SKM-1 (cell line): ENCODE measurements at regions not wholly inside any gene's neighbourhood (a gene's known extent, or its start where the extent isn't known, plus 50 kb on each side); places are given as distances from the start of the nearest gene placed in this dataset.
"Not testable (repeated sequence)": the region's sequence is repeated elsewhere in the genome, so short reads cannot be mapped to it uniquely, and the experiment has no call there.

Experiments
- DNase-seq: peaks from one replicate; lab custom pipeline; 2025; ENCODE audit not compliant: unreplicated experiment; lab: John Stamatoyannopoulos, UW

DNA sequence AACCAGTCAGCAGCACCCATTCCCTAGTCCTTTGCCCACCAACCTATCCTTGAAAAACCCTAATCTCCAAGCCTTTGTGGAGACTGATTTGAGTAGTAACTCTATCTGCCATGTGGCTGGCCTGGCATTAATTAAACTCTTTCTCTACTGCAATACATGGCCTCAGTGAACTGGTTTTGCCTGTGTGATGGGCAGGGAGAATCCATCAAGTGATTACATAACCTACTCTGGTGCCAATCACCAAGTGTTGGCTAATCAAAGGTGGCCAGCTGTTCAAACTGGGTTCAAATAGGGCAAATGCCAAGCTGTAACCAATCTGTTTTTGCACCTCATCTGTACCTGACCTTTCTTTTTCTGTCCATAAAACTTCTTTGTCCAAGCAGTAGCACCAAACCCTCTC, 139.8 kb upstream of the XPO1 start:
- no peak for DNase-seq

- DNase-seq, result no peak
These were observed 139.2 kb upstream of the XPO1 start for GRCh38 chr2:61677306-61677705.

DNA sequence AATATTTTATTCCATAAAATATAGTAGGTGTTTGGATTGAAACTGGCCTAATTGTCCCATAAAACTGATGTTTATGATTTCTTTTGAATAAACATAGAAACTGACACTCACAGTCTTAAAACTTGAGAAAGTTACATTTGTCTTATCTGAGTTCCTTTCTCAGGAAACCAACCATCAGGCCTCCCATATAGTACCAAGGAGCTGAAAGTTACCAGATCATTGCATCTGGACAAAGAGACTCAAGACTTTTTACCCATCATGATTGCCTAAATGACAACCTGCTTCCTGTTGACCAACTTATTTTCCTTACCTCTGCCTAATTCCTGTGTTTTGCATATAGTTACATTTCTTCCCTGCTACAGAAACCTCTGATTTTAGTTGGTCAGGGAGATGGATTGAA, 137.0 kb upstream of the XPO1 start:
- DNase-seq, result no peak

DNA sequence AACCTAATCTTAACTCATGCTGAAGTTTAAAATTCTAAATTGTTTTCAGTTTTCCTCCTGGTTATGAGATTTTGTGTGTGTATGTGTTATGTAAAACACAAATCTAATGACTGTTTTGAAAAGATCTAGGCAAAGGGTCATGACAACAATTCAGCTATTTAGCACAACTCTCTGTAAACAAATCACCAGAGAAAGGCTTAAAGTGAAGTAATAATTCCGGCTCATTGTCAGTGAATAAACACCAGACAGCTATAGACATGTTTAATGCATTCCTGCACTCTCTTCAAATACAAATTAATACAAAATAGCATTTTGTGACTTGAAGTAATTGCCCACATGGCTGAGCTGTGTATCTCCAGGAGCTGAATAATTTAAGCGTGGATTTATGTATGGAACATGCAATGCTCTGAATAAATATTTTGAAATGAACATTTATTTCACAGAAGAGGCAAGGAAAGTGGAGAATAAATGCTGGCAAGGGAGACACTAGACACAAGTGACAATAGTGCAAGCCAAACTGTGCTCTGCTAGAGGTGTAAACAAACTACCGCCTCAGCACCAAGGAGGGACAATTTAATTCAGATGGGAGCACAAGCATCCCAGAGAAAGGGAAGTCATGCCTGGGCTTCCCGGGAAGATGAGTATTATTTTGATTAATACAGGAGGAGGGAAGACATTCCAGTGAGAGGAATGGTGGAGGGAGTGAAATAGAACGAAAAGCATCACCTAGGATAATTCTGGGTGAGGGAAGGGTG, 133.6 kb upstream of the XPO1 start:
- no peak for DNase-seq

DNA sequence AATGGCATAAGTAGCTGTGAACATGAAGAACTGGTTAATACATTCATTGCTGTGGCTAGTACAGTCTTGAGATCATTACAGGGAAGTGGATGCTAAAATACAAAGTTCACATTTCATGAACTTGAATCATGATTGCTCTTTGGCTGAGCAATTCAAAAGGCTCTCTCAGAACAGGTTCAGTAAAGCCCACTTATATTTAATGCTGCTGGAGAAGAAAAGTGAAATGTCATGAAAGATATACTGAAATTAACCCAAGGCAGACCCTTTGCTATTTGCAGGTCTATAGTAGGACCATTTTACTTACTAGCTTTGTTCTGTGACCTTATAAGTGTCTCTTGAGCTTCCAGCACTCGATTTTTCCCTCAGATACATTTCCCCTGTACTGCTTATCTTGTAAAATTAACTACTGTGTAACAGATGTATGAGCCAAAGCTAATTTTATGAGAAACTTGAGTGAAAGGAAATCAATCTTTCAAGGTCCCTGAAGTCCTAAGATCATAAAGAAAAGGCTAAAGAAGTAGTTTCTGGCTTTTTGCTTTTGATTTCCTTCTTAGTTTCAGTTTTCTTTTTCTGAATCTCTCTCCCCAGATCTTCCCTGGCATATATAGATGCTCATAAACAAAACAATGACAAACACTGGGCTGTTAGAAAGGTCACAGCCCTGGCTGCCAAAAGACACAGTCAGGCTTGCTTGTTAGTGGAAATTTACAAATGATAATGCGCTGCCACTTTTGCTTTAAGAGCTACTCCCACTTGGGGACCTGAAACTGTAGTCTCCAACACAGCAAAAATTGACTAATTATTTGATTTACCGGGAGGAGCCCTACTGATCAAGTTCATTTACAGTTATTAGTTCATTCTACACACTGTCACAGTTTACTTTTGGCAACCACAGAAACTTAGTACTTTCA, 132.7 kb upstream of the XPO1 start:
- DNase-seq, result no peak

GRCh38 chr2:61664190-61664589, 126.0 kb upstream of the XPO1 start:
- DNase-seq, result no peak

DNA sequence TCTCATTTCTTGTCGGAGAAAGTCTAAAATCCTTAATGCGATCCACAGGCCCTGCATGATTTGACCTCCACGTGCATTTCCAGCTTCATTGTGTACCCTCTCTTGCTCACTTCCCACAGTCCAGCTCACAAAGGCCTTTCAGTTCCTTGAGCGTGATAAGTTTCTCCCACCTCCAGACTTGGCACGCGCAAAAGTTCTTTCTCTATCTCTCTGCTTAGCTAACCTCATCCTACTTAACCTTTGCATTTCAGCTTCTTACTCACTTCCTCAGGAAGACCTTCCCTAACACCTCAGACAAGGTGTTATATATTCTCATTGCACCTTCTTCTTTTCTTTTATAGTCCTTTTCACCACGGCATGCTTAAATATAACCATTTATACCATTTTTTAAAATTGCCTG, 124.8 kb upstream of the XPO1 start:
- no peak for DNase-seq

DNA sequence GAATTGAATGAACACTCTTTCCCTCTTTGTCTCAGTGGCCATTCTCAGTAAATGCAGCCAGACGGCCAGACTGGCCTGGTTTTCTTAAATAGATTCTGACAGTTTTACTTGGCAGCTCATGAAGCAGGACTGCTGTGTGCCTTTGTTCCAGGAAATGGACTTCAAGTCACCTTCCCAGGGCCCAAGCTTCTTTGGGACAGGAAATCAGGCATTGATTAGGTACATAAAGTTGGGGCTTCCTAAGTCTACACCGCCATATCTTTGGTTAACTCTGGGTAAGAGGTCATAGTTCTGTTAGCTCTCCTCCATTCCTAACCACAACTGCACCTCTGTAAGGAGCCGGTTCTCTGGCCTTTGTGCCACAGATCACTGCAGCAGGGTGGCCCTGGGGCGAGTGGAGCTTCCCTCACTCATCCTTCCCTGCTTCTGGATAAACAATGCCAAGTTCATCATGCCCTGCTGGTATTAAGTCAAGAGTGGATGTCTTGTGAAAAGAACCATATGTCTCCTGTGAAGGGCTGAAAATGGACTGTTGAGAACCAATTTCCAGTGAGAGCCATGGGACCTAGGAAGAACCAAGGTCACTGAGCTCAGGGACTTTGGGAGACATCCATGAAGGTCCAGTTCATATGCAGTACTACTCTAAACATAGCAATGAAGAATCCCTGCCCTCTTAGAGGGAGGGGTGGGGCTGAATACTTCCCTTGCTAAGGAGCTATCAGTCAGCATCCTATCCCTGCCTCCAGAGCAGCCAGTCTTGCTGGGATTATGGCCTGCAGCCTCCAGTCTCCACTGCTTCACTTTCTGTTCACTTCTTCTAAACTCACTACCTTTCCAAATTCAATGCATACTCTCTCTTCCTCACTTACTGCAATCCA, 122.6 kb upstream of the XPO1 start:
- no peak for DNase-seq

DNA sequence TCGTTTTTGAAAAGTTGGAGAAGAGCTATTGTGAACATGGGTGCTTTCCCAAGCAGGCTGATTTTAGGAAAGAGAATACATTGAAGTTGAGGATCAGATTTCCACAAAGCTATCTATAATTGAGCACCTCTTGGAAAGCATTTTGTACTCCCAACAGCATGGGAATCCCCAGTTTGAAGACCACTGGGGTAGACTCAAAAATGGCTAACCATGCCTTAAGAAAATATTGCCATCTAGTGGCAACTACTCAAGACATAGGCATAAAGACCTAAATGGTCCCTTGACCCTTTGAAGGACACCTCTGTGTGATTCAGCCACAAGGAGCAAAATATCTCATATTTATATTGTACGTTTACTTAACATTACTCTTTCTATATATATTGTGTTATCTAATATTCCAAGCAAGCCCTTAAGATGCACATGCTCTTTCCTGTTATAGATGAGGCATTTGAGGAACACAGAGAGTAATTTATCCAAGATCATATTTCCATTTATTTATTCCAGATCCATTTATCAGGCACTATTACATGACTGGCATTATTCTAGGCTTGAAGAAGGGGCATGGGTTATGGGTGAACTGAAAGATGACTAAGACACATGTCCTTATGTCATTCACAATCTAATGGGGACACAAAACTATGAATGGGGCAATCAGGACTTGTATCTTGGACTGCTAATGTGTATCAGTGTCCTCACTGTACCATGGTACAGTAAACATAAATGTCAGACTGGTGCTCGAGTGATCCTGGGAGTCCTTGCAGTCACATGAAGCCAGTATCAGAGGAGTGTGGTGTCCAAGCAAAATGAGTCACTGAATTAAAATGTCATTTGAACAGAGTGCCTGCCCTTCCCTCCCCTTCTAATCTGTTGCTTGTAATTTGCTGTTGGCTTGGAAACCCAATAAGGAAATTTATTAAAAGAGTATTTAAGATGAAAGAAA, 121.0 kb upstream of the XPO1 start:
- peak; percentile 52 for DNase-seq

DNA sequence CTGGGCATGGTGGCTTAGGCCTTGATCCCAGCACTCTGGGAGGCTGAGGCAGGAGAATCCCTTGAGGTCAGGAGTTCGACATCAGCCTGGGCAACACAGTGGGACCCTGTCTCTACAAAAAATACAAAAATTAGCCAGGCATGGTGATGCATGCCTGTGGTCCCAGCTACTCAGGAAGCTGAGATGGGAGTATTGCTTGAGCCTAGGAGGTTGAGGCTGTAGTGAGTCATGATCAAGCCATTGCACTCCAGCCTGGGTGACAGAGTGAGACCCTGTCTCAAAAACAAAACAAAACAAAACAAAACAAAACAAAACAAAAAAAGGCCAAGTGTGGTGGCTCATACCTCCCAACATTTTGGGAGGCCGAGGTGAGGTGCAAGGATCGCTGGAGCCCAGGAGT, 111.8 kb upstream of the XPO1 start:
- not testable (repeated sequence) for DNase-seq

DNA sequence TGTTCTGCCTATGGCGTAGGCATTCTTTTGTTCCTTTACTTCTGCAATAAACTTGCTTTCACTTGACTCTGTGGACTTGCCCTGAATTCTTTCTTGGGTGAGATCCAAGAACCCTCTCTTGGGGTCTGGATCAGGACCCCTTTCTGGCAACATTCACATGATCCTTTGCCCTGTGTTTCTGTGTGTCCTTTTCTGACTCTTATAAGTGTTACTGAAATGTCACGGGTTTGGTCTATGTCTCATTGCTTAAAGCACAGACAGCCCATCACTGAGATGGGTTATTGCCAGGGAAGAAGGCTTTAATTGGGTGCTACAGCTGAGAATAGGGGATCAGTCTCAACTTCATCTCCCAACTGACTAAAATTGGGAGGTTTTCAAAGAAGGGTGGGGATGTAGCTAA, 110.9 kb upstream of the XPO1 start:
- no peak for DNase-seq

GRCh38 chr2:61647044-61647443, 108.9 kb upstream of the XPO1 start:
- no peak for DNase-seq

DNA sequence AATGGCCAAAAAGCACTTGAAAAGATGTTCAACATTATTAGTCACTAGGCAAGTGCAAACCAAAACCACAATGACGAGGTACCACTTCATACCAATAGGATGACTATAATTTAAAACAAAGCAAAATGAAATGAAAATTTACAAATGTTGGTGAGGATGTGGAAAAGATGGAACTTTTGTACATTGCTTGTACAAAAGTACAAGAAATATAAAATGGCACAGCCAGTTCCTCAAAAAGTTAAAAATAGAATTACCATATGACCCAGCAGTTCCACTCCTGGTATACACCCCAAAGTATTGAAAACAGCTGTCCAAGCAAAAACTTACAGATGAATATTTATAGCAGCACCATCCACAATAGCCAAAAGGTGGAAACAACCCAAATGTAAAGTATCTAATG, 107.8 kb upstream of the XPO1 start:
- no peak for DNase-seq

DNA sequence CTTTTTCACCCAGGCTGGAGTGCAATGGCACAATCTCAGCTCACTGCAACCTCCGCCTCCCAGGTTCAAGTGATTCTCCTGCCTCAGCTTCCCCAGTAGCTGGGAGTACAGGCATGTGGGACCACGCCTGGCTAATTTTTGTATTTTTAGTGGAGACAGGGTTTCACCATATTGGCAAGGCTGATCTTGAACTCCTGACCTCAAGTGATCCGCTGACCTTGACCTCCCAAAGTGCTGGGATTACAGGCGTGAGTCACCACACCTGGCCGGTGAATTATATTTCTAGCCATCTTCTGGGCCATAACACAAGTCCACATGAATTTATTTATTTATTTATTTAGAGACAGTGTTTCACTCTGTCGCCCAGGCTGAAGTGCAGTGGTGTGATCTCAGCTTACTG, 105.0 kb upstream of the XPO1 start:
- DNase-seq, result not testable (repeated sequence)

DNA sequence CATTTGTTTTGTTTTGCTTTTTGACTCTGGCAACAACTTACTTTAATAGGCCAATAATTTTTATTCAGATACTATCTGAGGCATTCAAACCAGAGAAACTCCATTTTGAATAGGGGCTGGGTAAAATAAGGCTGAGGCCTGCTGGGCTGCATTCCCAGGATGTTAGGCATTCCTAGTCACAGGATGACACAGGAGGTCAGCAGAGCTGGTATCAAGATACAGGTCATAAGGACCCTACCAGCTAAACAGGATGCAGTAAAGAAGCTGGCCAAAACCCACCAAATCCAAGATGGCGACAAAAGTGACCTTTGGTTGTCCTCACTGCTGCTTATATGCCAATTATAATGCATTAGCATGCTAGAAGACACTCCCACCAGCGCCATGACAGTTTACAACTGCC, 102.2 kb upstream of the XPO1 start:
- no peak for DNase-seq

- no peak for DNase-seq
These were observed 101.6 kb upstream of the XPO1 start for GRCh38 chr2:61639721-61640120.

DNA sequence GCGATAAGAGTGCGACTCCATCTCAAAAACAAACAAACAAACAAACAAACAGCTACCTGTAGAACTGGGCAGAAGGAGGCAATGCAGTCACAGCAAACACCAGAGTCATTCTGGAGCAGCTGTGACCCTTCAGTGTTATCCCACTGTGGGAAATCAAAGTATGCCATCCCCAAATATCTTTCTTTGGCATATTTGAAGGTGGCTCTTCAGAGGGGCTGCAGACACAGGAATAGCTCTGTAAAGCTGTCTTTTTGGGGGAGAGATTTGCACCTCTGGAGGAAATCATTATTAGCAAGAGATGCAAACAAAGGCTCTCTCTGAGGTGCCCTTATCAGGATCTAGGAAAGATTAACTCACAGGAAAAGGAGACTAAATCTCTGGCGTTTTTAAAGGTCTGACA, 98.5 kb upstream of the XPO1 start:
- no peak for DNase-seq

GRCh38 chr2:61634512-61634911, 96.4 kb upstream of the XPO1 start:
- DNase-seq, result no peak

DNA sequence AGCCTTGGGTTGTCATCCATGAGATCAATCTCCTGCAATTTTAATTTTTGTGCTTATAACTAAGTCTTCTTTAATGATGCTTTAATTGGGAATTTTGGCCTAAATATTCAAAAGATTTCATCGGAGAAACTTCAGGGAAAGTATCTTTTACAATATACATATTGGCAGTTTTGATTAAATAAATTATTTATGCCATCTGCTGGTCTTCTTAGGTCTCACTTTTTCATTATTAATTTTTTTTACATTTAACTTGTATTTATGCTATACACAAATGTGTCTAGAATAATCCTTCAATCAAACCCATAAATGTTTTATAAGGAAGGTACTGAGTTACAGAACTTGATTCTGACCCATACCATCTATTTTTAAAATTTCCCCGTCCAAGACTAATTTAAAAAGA, 95.1 kb upstream of the XPO1 start:
- DNase-seq, result no peak
